Osteocyte (in vitro differentiated cells): ENCODE measurements at regions not wholly inside any gene's neighbourhood (a gene's known extent, or its start where the extent isn't known, plus 50 kb on each side); places are given as distances from the start of the nearest gene placed in this dataset.

Experiments
- DNase-seq: peaks from one replicate; pipeline ENCODE4 v3.0.0; 2021; ENCODE audit warnings: mixed read lengths; ENCODE audit not compliant: unreplicated experiment; ENCODE audit errors: extremely low spot score
- H3K27ac Mint-ChIP-seq: one replicate; pipeline ENCODE4 v1.8.0; 2021; ENCODE audit warnings: mild to moderate bottlenecking, mixed read lengths; ENCODE audit not compliant: unreplicated experiment
- H3K27me3 Mint-ChIP-seq: one replicate; pipeline ENCODE4 v1.8.0; 2021; ENCODE audit warnings: mixed read lengths; ENCODE audit not compliant: unreplicated experiment
- H3K36me3 Mint-ChIP-seq: one replicate; pipeline ENCODE4 v1.8.0; 2021; ENCODE audit warnings: mixed read lengths; ENCODE audit not compliant: unreplicated experiment
- H3K4me1 Mint-ChIP-seq: one replicate; pipeline ENCODE4 v1.8.0; 2021; ENCODE audit warnings: mixed read lengths; ENCODE audit not compliant: unreplicated experiment
- H3K4me3 Mint-ChIP-seq: one replicate; pipeline ENCODE4 v1.8.0; 2021; ENCODE audit warnings: mild to moderate bottlenecking, moderate library complexity, mixed read lengths; ENCODE audit not compliant: unreplicated experiment
- H3K9me3 Mint-ChIP-seq: one replicate; pipeline ENCODE4 v1.8.0; 2021; ENCODE audit warnings: mixed read lengths; ENCODE audit not compliant: unreplicated experiment
- CTCF ChIP-seq: fragments of 200-600 bp; sonication (generic); IDR thresholded peaks from 2 replicates; pipeline ENCODE4 v1.5.0; 2021; ENCODE audit warnings: antibody characterized with exemption, mild to moderate bottlenecking, moderate library complexity

DNA sequence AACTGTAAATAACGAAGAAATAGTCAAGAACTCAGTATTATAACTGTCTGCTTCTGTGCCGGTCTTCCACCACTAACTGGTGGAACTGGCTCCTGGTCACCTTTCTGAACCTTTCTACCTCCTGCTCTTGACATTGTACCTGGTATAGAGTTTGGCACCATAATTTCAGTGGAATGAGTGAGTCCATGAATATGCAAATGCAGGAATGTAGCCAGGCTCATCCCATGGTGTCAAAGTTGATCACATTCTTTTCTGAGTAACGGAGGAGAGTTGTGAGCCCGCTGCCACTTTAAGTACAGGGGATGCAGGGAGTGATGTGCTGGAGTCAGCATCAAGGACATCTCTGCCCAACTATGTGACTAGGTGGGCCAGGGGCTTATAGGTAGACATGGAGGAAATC, 207.9 kb upstream of the HS3ST1 start:
- no peak for DNase-seq
- H3K36me3 Mint-ChIP-seq = no peaks in the 10 kb centered on the region
- peaks cover 15% of the 10 kb centered on the region for H3K9me3 Mint-ChIP-seq

DNA sequence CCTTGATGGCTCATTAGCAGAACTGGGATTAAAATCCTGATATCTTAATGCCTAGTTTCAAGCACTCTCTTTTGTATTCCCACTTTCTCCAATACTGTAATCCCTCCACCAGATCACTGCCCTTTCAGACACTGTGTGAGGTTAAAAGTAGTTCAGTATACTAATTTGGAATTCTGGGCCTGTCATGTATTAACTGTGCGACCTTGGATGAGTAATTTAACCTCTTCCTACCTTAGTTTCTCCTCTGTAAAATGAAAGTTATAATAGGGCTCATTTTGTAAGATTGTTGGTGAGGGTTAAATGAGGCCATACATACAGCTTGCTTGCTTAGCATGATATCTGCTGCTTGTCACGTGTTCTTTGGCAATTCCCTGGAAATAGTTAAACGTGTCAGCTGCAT, 207.3 kb upstream of the HS3ST1 start:
- peaks cover 15% of the 10 kb centered on the region for H3K9me3 Mint-ChIP-seq
- no peak for TF ChIP-seq CTCF
- H3K36me3 Mint-ChIP-seq = no peaks in the 10 kb centered on the region
- no peaks in the 10 kb centered on the region for H3K27me3 Mint-ChIP-seq
- DNase-seq = no peak
- no peaks in the 10 kb centered on the region for H3K4me1 Mint-ChIP-seq
- H3K27ac Mint-ChIP-seq = no peak overlapping the region
- no peak overlapping the region for H3K4me3 Mint-ChIP-seq

More for the DNA sequence above, 207.9 kb upstream of the HS3ST1 start:
- H3K4me3 Mint-ChIP-seq = no peak overlapping the region
- TF ChIP-seq CTCF = no peak
- H3K27me3 Mint-ChIP-seq = no peaks in the 10 kb centered on the region
- H3K4me1 Mint-ChIP-seq = no peaks in the 10 kb centered on the region
- no peak overlapping the region for H3K27ac Mint-ChIP-seq

DNA sequence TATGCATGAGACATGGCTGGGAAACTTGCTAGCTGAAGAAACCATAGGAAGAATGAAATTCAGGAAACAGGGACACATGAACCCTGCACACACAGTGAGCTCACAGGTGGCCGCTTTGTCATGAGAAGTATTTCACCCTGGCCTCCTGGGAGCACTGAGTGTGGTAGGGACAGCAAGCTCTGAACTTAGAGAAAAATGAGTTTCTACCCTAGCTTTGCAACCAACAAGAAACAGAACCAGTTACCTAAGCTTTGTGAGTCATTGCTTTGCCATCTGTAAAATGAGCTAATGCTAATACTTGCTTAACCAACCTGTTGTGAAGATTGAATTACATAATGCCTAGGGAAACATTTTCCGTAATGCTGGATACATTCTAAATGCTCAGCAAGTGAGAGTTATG, 206.6 kb upstream of the HS3ST1 start:
- Mint-ChIP-seq H3K9me3 (peaks cover 13% of the 10 kb centered on the region), H3K4me3 (no peak overlapping the region), H3K27me3 (no peaks in the 10 kb centered on the region), H3K4me1 (no peaks in the 10 kb centered on the region), H3K27ac (no peak overlapping the region), H3K36me3 (no peaks in the 10 kb centered on the region)
- DNase-seq = no peak
- no peak for TF ChIP-seq CTCF

- Mint-ChIP-seq H3K36me3 (no peaks in the 10 kb centered on the region), H3K9me3 (peaks cover 14% of the 10 kb centered on the region), H3K4me3 (no peak overlapping the region), H3K27me3 (peaks cover 3% of the 10 kb centered on the region), H3K4me1 (no peaks in the 10 kb centered on the region), H3K27ac (no peak overlapping the region)
- no peak for DNase-seq
- TF ChIP-seq CTCF = no peak
These were observed 205.6 kb upstream of the HS3ST1 start for GRCh38 chr4:11634283-11634682.

DNA sequence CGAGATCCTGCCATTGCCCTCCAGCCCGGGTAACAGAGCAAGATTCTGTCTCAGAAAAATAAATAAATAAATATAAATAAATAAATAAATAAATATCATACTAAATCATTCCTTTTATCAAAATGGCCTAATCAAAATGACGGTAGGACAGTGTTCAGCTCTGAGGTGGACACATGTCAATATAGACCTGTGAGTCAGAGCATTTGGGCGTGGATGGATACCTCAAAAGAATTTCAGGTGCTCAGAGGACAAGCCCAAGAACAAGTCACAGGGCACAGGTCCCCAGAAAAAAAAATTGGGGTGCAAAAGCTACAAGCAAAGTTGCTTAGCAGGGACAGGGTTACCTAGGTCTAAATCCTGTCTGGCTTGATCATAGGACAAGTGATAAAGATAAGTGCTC, 204.7 kb upstream of the HS3ST1 start:
- no peak overlapping the region for H3K4me3 Mint-ChIP-seq
- H3K27ac Mint-ChIP-seq = no peak overlapping the region
- H3K27me3 Mint-ChIP-seq = peaks cover 3% of the 10 kb centered on the region
- no peak for DNase-seq
- no peak for TF ChIP-seq CTCF
- H3K9me3 Mint-ChIP-seq = peaks cover 8% of the 10 kb centered on the region
- H3K36me3 Mint-ChIP-seq = no peaks in the 10 kb centered on the region
- H3K4me1 Mint-ChIP-seq = no peaks in the 10 kb centered on the region
